GM21515 (cell line): ENCODE measurements at regions not wholly inside any gene's neighbourhood (a gene's known extent, or its start where the extent isn't known, plus 50 kb on each side); places are given as distances from the start of the nearest gene placed in this dataset.
"Not testable (repeated sequence)": the region's sequence is repeated elsewhere in the genome, so short reads cannot be mapped to it uniquely, and the experiment has no call there.

Experiments used
- ATAC-seq: cut with Tn5 transposase; IDR thresholded peaks from one replicate; pipeline ENCODE4 v1.9.1; 2021; ENCODE audit not compliant: unreplicated experiment

GRCh38 chr6:94251878-94252277 lies 832.5 kb upstream of the EPHA7 start:
- ATAC-seq, result no peak

GRCh38 chr6:94245395-94245794 lies 826.0 kb upstream of the EPHA7 start:
- ATAC-seq, result no peak

GRCh38 chr6:94238868-94239267 lies 819.5 kb upstream of the EPHA7 start:
- no peak for ATAC-seq

GRCh38 chr6:94227741-94228140 lies 808.4 kb upstream of the EPHA7 start:
- ATAC-seq, result no peak

GRCh38 chr6:94217836-94218235 lies 798.5 kb upstream of the EPHA7 start:
- ATAC-seq, result no peak

GRCh38 chr6:94215552-94215951 lies 796.2 kb upstream of the EPHA7 start:
- ATAC-seq, result no peak

GRCh38 chr6:94213226-94213625 lies 793.9 kb upstream of the EPHA7 start:
- ATAC-seq, result no peak

- ATAC-seq, result no peak
These were observed 777.5 kb upstream of the EPHA7 start for GRCh38 chr6:94196891-94197290.

GRCh38 chr6:94190030-94190429 lies 770.7 kb upstream of the EPHA7 start:
- ATAC-seq, result no peak

- ATAC-seq, result no peak
These were observed 765.5 kb upstream of the EPHA7 start for GRCh38 chr6:94184666-94185464.

GRCh38 chr6:94177429-94177828 lies 758.1 kb upstream of the EPHA7 start:
- ATAC-seq, result no peak

- ATAC-seq, result no peak
These were observed 756.1 kb upstream of the EPHA7 start for GRCh38 chr6:94175465-94175864.

- ATAC-seq, result no peak
These were observed 744.5 kb upstream of the EPHA7 start for GRCh38 chr6:94163877-94164276.

GRCh38 chr6:94150886-94151285 lies 731.5 kb upstream of the EPHA7 start:
- ATAC-seq, result no peak

- no peak for ATAC-seq
These were observed 725.4 kb upstream of the EPHA7 start for GRCh38 chr6:94144807-94145206.

GRCh38 chr6:94137178-94137577 lies 717.8 kb upstream of the EPHA7 start:
- not testable (repeated sequence) for ATAC-seq

GRCh38 chr6:94133106-94133505 lies 713.7 kb upstream of the EPHA7 start:
- ATAC-seq, result no peak

- ATAC-seq, result no peak
These were observed 711.9 kb upstream of the EPHA7 start for GRCh38 chr6:94131271-94131670.

GRCh38 chr6:94130478-94130877 lies 711.1 kb upstream of the EPHA7 start:
- no peak for ATAC-seq

GRCh38 chr6:94129926-94130325 lies 710.6 kb upstream of the EPHA7 start:
- ATAC-seq, result no peak

GRCh38 chr6:94127716-94128115 lies 708.4 kb upstream of the EPHA7 start:
- ATAC-seq, result no peak

GRCh38 chr6:94124333-94124732 lies 705.0 kb upstream of the EPHA7 start:
- no peak for ATAC-seq

GRCh38 chr6:94121094-94121493 lies 701.7 kb upstream of the EPHA7 start:
- no peak for ATAC-seq
